ENCODE measurements at regions not wholly inside any gene's neighbourhood (a gene's known extent, or its start where the extent isn't known, plus 50 kb on each side); places are given as distances from the start of the nearest gene placed in this dataset.

GRCh38 chr2:219905640-219906039 is 278.2 kb downstream of the SLC4A3 start:
- DNase-seq: no peak

GRCh38 chr2:219906114-219907010 is 278.9 kb downstream of the SLC4A3 start:
- DNase-seq: no peak

- no peak for DNase-seq
Measured at GRCh38 chr2:219907011-219907365, 279.6 kb downstream of the SLC4A3 start.

- DNase-seq: no peak
Measured at GRCh38 chr2:219908538-219908937, 281.1 kb downstream of the SLC4A3 start.

GRCh38 chr2:219911541-219911940 is 284.1 kb downstream of the SLC4A3 start:
- DNase-seq: no peak

- DNase-seq: no peak
Measured at GRCh38 chr2:219912491-219912921, 285.1 kb downstream of the SLC4A3 start.

- no peak for DNase-seq
Measured at GRCh38 chr2:219914577-219914976, 287.1 kb downstream of the SLC4A3 start.

- DNase-seq: no peak
Measured at GRCh38 chr2:219916281-219916680, 288.9 kb downstream of the SLC4A3 start.

GRCh38 chr2:219916726-219917440 is 289.5 kb downstream of the SLC4A3 start:
- no peak for DNase-seq

GRCh38 chr2:219918254-219918653 is 290.8 kb downstream of the SLC4A3 start:
- no peak for DNase-seq

GRCh38 chr2:219918944-219919343 is 291.5 kb downstream of the SLC4A3 start:
- DNase-seq: no peak

GRCh38 chr2:219919506-219919905 is 292.1 kb downstream of the SLC4A3 start:
- no peak for DNase-seq

- no peak for DNase-seq
Measured at GRCh38 chr2:219929835-219930234, 302.4 kb downstream of the SLC4A3 start.

- no peak for DNase-seq
Measured at GRCh38 chr2:219939647-219940046, 312.2 kb downstream of the SLC4A3 start.

- DNase-seq: no peak
Measured at GRCh38 chr2:219944866-219945265, 317.4 kb downstream of the SLC4A3 start.

- DNase-seq: no peak
Measured at GRCh38 chr2:219946021-219946420, 318.6 kb downstream of the SLC4A3 start.

- DNase-seq: no peak
Measured at GRCh38 chr2:219946529-219946928, 319.1 kb downstream of the SLC4A3 start.

GRCh38 chr2:219947575-219947974 is 320.1 kb downstream of the SLC4A3 start:
- no peak for DNase-seq

- DNase-seq: no peak
Measured at GRCh38 chr2:219949053-219949452, 321.6 kb downstream of the SLC4A3 start.

GRCh38 chr2:219951099-219951498 is 323.7 kb downstream of the SLC4A3 start:
- no peak for DNase-seq

GRCh38 chr2:219954331-219954730 is 326.9 kb downstream of the SLC4A3 start:
- DNase-seq: no peak

GRCh38 chr2:219957820-219958219 is 330.4 kb downstream of the SLC4A3 start:
- no peak for DNase-seq

- no peak for DNase-seq
Measured at GRCh38 chr2:219958941-219959340, 331.5 kb downstream of the SLC4A3 start.

- DNase-seq: no peak
Measured at GRCh38 chr2:219959471-219959870, 332.0 kb downstream of the SLC4A3 start.

Measured in NCI-H524 (cell line).